Breast epithelium (tissue), 3 donors: ENCODE measurements at regions not wholly inside any gene's neighbourhood (a gene's known extent, or its start where the extent isn't known, plus 50 kb on each side); places are given as distances from the start of the nearest gene placed in this dataset.

ENCODE experiments used
- CTCF ChIP-seq, 3 donors: fragments of 450-650 bp; IDR thresholded peaks; one replicate each; pipeline ENCODE4 v1.5.1; 2016 to 2017; ENCODE audit warnings: antibody characterized with exemption in 3 of 3, mild to moderate bottlenecking in 3 of 3, moderate library complexity in 3 of 3
- POLR2A ChIP-seq: fragments of 450-650 bp; IDR thresholded peaks from one replicate; pipeline ENCODE4 v1.6.1; 2016; ENCODE audit warnings: antibody characterized with exemption, mild to moderate bottlenecking, moderate library complexity
- POLR2AphosphoS5 ChIP-seq, 3 donors: sonication (generic); formaldehyde crosslinking; IDR thresholded peaks; one replicate each; pipeline ENCODE4 v1.6.1; 2017; ENCODE audit warnings: antibody characterized with exemption in 3 of 3

- TF ChIP-seq CTCF (IDR thresholded peaks at IDR 0.05): no peak
- no peak for TF ChIP-seq POLR2A
- TF ChIP-seq POLR2AphosphoS5 (IDR thresholded peaks at IDR 0.05): no peak
Observed at GRCh38 chr3:94246171-94246570, 183.3 kb downstream of the NSUN3 start.
